Adrenal gland (tissue), 5 donors: ENCODE measurements at regions not wholly inside any gene's neighbourhood (a gene's known extent, or its start where the extent isn't known, plus 50 kb on each side); places are given as distances from the start of the nearest gene placed in this dataset.

Experiments
- CTCF ChIP-seq, 6 experiments: fragments of 450-650 bp in 4 of 6; fragments of 200-600 bp in 2 of 6; sonication (generic) in 1 of 6; IDR thresholded peaks; 1 replicate in 5 of 6; 2 replicates in 1 of 6; pipeline versions ENCODE4 v1.5.1 to v1.8.0; 2016 to 2021; ENCODE audit warnings: antibody characterized with exemption in 6 of 6, mild to moderate bottlenecking in 2 of 6, moderate library complexity in 1 of 6
- POLR2A ChIP-seq, 2 donors: fragments of 450-650 bp; IDR thresholded peaks; one replicate each; pipeline ENCODE4 v1.6.1; 2017; ENCODE audit warnings: antibody characterized with exemption in 2 of 2, mild to moderate bottlenecking in 2 of 2, moderate library complexity in 1 of 2
- donor health status: DM: no; HTN: no; CAD: no.

GRCh38 chr2:83695530-83695929, 763.5 kb downstream of the SUCLG1 start:
- TF ChIP-seq CTCF (IDR thresholded peaks at IDR 0.05): no peak
- no peak for TF ChIP-seq POLR2A (IDR thresholded peaks at IDR 0.05)
